GM12874 (cell line): ENCODE measurements at regions not wholly inside any gene's neighbourhood (a gene's known extent, or its start where the extent isn't known, plus 50 kb on each side); places are given as distances from the start of the nearest gene placed in this dataset.

Source experiments
- TF ChIP-seq, protein P1 (sequence below): IDR thresholded peaks from 2 replicates; pipeline ENCODE4 v1.5.1; 2011; ENCODE audit warnings: low read depth, mild to moderate bottlenecking, control low read depth, low read length, moderate library complexity; ENCODE audit not compliant: insufficient read depth

DNA sequence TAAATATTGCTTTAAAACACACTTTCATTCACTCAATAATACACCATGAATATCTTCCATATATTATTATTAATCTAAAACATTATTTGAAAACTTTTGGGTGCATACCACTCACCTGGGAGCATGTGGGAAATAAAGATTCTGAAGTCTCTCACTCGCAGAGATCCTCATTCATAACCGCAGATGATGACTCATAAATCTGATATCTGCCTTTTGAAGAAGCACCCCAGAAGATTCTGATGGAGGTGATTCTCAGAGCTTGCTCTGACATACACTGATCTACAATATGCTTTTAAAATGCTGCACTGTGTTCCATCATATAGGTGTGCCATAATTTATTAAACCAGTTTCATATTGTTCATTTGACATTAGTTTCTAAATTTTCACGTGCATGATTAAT, 135.0 kb upstream of the SGK1 start:
- TF ChIP-seq, protein P1, sequence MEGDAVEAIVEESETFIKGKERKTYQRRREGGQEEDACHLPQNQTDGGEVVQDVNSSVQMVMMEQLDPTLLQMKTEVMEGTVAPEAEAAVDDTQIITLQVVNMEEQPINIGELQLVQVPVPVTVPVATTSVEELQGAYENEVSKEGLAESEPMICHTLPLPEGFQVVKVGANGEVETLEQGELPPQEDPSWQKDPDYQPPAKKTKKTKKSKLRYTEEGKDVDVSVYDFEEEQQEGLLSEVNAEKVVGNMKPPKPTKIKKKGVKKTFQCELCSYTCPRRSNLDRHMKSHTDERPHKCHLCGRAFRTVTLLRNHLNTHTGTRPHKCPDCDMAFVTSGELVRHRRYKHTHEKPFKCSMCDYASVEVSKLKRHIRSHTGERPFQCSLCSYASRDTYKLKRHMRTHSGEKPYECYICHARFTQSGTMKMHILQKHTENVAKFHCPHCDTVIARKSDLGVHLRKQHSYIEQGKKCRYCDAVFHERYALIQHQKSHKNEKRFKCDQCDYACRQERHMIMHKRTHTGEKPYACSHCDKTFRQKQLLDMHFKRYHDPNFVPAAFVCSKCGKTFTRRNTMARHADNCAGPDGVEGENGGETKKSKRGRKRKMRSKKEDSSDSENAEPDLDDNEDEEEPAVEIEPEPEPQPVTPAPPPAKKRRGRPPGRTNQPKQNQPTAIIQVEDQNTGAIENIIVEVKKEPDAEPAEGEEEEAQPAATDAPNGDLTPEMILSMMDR, result no peak

GRCh38 chr6:134451529-134451928, 133.6 kb upstream of the SGK1 start:
- TF ChIP-seq, protein P1, result 0 out of 2 replicates have a peak, but pooled peaks have one; percentile 36

GRCh38 chr6:134449781-134450180, 131.9 kb upstream of the SGK1 start:
- TF ChIP-seq, protein P1, result no peak

DNA sequence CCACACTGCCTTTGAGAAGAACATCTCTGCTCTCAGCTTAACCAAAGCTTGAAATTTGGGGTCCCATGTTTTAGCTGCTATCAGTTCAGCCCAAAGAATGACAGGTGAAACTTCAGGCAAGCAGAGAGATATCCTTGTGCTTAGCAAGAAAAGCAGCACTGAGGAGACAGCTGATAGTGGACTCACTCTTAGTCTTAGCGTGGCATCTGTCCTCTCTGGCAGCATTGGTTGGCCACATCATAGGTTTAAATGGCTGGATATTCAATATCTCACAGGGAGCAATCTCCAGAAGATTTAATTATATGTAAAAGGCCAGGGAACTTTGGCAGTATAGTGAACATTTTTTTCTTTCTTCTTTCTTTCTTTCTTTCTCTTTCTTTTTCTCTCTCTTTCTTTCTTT, 131.1 kb upstream of the SGK1 start:
- TF ChIP-seq, protein P1, result no peak

DNA sequence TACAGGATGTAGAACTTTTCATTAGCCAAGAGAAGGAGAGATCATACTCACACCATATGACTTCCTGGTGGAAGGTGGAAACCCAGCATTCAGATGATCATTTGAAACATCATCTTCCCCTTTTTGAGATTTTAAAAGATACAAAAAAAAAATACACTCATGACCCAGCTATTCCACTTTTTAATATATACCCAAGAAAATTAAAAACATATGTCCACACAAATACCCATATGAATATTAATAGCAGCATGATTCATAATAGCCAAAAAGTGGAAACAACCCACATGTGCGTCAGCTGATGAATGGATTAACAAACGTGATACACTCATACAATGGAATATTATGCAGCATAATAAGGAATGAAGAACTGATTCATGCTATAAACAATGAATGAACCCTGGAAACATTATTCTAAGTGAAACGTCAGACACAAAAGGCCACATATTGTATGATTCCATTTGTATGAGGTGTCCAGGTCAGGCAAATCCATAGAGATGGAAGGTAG, 130.0 kb upstream of the SGK1 start:
- TF ChIP-seq, protein P1, result no peak

DNA sequence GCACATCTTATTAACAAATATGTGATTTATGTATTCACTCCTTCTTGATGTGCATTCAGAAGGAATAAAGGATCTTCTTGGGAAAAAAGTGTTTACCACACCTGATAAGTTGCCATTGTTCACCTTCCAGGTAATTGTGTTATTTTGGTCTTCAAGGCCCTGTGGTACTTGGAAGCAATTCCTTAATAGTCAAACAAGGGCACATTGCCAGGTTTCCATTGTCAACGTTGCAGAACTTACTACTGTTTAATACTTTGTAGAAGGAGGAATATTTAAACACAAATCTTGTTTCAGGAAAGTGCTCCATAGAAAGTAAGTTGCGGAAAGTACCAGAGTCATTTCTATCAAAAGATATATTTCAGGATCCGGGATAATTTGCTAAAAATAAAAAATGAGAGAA, 129.5 kb upstream of the SGK1 start:
- TF ChIP-seq, protein P1, result no peak

- TF ChIP-seq, protein P1, result no peak
Measured at GRCh38 chr6:134446896-134447295, 129.0 kb upstream of the SGK1 start.
